Neural cell (in vitro differentiated cells): ENCODE measurements at regions not wholly inside any gene's neighbourhood (a gene's known extent, or its start where the extent isn't known, plus 50 kb on each side); places are given as distances from the start of the nearest gene placed in this dataset.

Experiments used
- H2AFZ ChIP-seq: fragments of 200-600, 300-800 bp; sonication (generic), shearing (Covaris generic); 2 replicates; pipeline ENCODE4 v1.6.0; 2014; ENCODE audit warnings: low read depth, mild to moderate bottlenecking, antibody characterized with exemption, low read length, moderate library complexity
- H3F3A ChIP-seq: fragments of 200-600 bp; shearing (Covaris generic); 2 replicates; pipeline ENCODE4 v1.6.1; 2016; ENCODE audit warnings: mild to moderate bottlenecking, moderate library complexity, mixed read lengths, antibody characterized with exemption, low read length; ENCODE audit not compliant: insufficient read depth, poor library complexity, severe bottlenecking
- H3K27ac ChIP-seq: fragments of 200-600, 300-800 bp; sonication (generic), shearing (Covaris generic); 2 replicates; pipeline ENCODE4 v1.5.1; 2014; ENCODE audit warnings: mild to moderate bottlenecking, low read length, moderate library complexity
- H3K27me3 ChIP-seq: fragments of 300-800, 200-600 bp; sonication (generic), shearing (Covaris generic); 2 replicates; pipeline ENCODE4 v1.6.0; 2014; ENCODE audit warnings: mild to moderate bottlenecking, low read depth, low read length, moderate library complexity; ENCODE audit not compliant: insufficient read depth
- H3K36me3 ChIP-seq: fragments of 300-800, 200-600 bp; sonication (generic), shearing (Covaris generic); 2 replicates; pipeline ENCODE4 v1.5.1; 2014; ENCODE audit warnings: mild to moderate bottlenecking, antibody characterized with exemption, low read length, moderate library complexity; ENCODE audit not compliant: insufficient read depth
- H3K4me2 ChIP-seq: fragments of 300-800, 200-600 bp; sonication (generic), shearing (Covaris generic); 2 replicates; pipeline ENCODE4 v1.6.0; 2014; ENCODE audit warnings: mild to moderate bottlenecking, low read length
- H3K4me3 ChIP-seq: fragments of 300-800, 200-600 bp; sonication (generic), shearing (Covaris generic); 2 replicates; pipeline ENCODE4 v1.5.1; 2014; ENCODE audit warnings: mild to moderate bottlenecking, low read length, moderate library complexity
- H3K79me2 ChIP-seq: fragments of 200-600 bp; shearing (Covaris generic); replicated peaks from 2 replicates; pipeline ENCODE4 v1.6.0; 2014; ENCODE audit warnings: mild to moderate bottlenecking, low read length, moderate library complexity; ENCODE audit not compliant: insufficient read depth
- H3K9ac ChIP-seq: fragments of 300-800, 200-600 bp; sonication (generic), shearing (Covaris generic); 2 replicates; pipeline ENCODE4 v1.6.1; 2016; ENCODE audit warnings: mild to moderate bottlenecking, low read length, mixed read lengths
- H3K9me2 ChIP-seq: fragments of 200-600 bp; shearing (Covaris generic); 2 replicates; pipeline ENCODE4 v1.6.1; 2016; ENCODE audit warnings: mild to moderate bottlenecking, low read length, mixed read lengths; ENCODE audit not compliant: insufficient read depth
- H3K9me3 ChIP-seq: fragments of 200-600, 300-800 bp; sonication (generic), shearing (Covaris generic); 2 replicates; pipeline ENCODE4 v1.6.1; 2016; ENCODE audit warnings: mild to moderate bottlenecking, mixed run types, low read length, moderate library complexity, mixed read lengths
- H4K20me1 ChIP-seq: fragments of 200-600 bp; shearing (Covaris generic); 2 replicates; pipeline ENCODE4 v1.6.1; 2016; ENCODE audit warnings: mild to moderate bottlenecking, mixed run types; ENCODE audit not compliant: insufficient read depth
- EP300 ChIP-seq: fragments of 450-650 bp; conservative IDR thresholded peaks from 2 replicates; pipeline ENCODE4 v1.6.1; 2014; ENCODE audit warnings: antibody characterized with exemption, mild to moderate bottlenecking, moderate library complexity; ENCODE audit not compliant: poor library complexity, severe bottlenecking
- EZH2 ChIP-seq: fragments of 200-600, 300-800 bp; shearing (Covaris generic), sonication (generic); IDR thresholded peaks from 2 replicates; pipeline ENCODE4 v1.6.1; 2014; ENCODE audit warnings: antibody characterized with exemption, low read length, borderline replicate concordance, mild to moderate bottlenecking; ENCODE audit not compliant: insufficient read depth, poor library complexity, severe bottlenecking
- MXI1 ChIP-seq: fragments of 450-650 bp; conservative IDR thresholded peaks from 2 replicates; pipeline ENCODE4 v1.6.1; 2014; ENCODE audit warnings: antibody characterized with exemption, mild to moderate bottlenecking; ENCODE audit not compliant: poor library complexity, severe bottlenecking
- POLR2AphosphoS5 ChIP-seq: IDR thresholded peaks from 2 replicates; pipeline ENCODE4 v1.6.1; 2012
- RAD21 ChIP-seq: fragments of 450-650 bp; conservative IDR thresholded peaks from 2 replicates; pipeline ENCODE4 v1.6.1; 2014; ENCODE audit warnings: antibody characterized with exemption, mild to moderate bottlenecking, moderate library complexity
- REST ChIP-seq: IDR thresholded peaks from 2 replicates; pipeline ENCODE4 v1.6.1; 2012; ENCODE audit warnings: borderline replicate concordance
- SMC3 ChIP-seq: fragments of 450-650 bp; conservative IDR thresholded peaks from 2 replicates; pipeline ENCODE4 v1.6.1; 2014; ENCODE audit warnings: antibody characterized with exemption, mild to moderate bottlenecking, moderate library complexity; ENCODE audit not compliant: poor library complexity
- TAF1 ChIP-seq: IDR thresholded peaks from 2 replicates; pipeline ENCODE4 v1.6.1; 2012; ENCODE audit warnings: low read depth
- TF ChIP-seq, protein P1 (sequence below): fragments of 450-650 bp; IDR thresholded peaks from 2 replicates; pipeline ENCODE4 v1.5.1; 2014; ENCODE audit warnings: antibody characterized with exemption, mild to moderate bottlenecking, moderate library complexity; ENCODE audit not compliant: poor library complexity, severe bottlenecking

- Histone ChIP-seq H3F3A (no peaks in the 10 kb centered on the region), H3K4me2 (no peak overlapping the region), H3K4me3 (no peak overlapping the region), H3K79me2 (no peaks in the 10 kb centered on the region), H4K20me1 (no peaks in the 10 kb centered on the region), H2AFZ (no peak overlapping the region), H3K9ac (no peak overlapping the region), H3K9me3 (no peaks in the 10 kb centered on the region), H3K27me3 (no peaks in the 10 kb centered on the region), H3K36me3 (no peaks in the 10 kb centered on the region), H3K9me2 (no peaks in the 10 kb centered on the region), H3K27ac (no peak overlapping the region)
- TF ChIP-seq EP300 = no peak
- TF ChIP-seq MXI1 = no peak
- no peak for TF ChIP-seq REST
- TF ChIP-seq RAD21 = no peak
- TF ChIP-seq EZH2 = no peak
These were observed 110.1 kb upstream of the RXFP2 start for GRCh38 chr13:31629085-31629780.

- H4K20me1 ChIP-seq = no peaks in the 10 kb centered on the region
- H3K9me2 ChIP-seq = no peaks in the 10 kb centered on the region
- H3K27me3 ChIP-seq = no peaks in the 10 kb centered on the region
- no peak for TF ChIP-seq RAD21
- no peak for TF ChIP-seq REST
- TF ChIP-seq SMC3 = no peak
- TF ChIP-seq EP300 = no peak
- no peak for TF ChIP-seq POLR2AphosphoS5
- no peak for TF ChIP-seq TAF1
- no peak for TF ChIP-seq MXI1
- no peak for TF ChIP-seq EZH2
- TF ChIP-seq, protein P1, sequence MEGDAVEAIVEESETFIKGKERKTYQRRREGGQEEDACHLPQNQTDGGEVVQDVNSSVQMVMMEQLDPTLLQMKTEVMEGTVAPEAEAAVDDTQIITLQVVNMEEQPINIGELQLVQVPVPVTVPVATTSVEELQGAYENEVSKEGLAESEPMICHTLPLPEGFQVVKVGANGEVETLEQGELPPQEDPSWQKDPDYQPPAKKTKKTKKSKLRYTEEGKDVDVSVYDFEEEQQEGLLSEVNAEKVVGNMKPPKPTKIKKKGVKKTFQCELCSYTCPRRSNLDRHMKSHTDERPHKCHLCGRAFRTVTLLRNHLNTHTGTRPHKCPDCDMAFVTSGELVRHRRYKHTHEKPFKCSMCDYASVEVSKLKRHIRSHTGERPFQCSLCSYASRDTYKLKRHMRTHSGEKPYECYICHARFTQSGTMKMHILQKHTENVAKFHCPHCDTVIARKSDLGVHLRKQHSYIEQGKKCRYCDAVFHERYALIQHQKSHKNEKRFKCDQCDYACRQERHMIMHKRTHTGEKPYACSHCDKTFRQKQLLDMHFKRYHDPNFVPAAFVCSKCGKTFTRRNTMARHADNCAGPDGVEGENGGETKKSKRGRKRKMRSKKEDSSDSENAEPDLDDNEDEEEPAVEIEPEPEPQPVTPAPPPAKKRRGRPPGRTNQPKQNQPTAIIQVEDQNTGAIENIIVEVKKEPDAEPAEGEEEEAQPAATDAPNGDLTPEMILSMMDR = no peak
- H3K79me2 ChIP-seq = no peaks in the 10 kb centered on the region
- H3K4me2 ChIP-seq = no peak overlapping the region
- no peaks in the 10 kb centered on the region for H3K36me3 ChIP-seq
- H3F3A ChIP-seq = no peaks in the 10 kb centered on the region
- H3K4me3 ChIP-seq = no peak overlapping the region
- no peak overlapping the region for H3K27ac ChIP-seq
- no peak overlapping the region for H3K9ac ChIP-seq
- no peak overlapping the region for H2AFZ ChIP-seq
- no peaks in the 10 kb centered on the region for H3K9me3 ChIP-seq
These were observed 108.3 kb upstream of the RXFP2 start for GRCh38 chr13:31631071-31631470.
